ENCODE measurements at regions not wholly inside any gene's neighbourhood (a gene's known extent, or its start where the extent isn't known, plus 50 kb on each side); places are given as distances from the start of the nearest gene placed in this dataset.

GRCh38 chr16:86353148-86353547 lies 157.2 kb upstream of the FOXF1 start:
- FAIRE-seq (no peak), DNase-seq (ENCODE audit: low read depth, low spot score) (no peak)
- Histone ChIP-seq H3K4me2 (ENCODE audit: insufficient read depth, low read length) (no peak overlapping the region), H3K79me2 (ENCODE audit: control insufficient read depth, insufficient read depth, low read length) (no peaks in the 10 kb centered on the region), H3K36me3 (ENCODE audit: control insufficient read depth in 2 of 2, extremely low read depth in 1 of 2, insufficient read depth in 2 of 2, low read length in 2 of 2) (no peaks in the 10 kb centered on the region), H3K9ac (replicated peaks; ENCODE audit: extremely low read depth, insufficient read depth, low read length) (no peak overlapping the region), H3K27ac (ENCODE audit: insufficient read depth, low read depth, low read length) (no peak overlapping the region), H4K20me1 (replicated peaks; ENCODE audit: control insufficient read depth, extremely low read depth, insufficient read depth, low read length) (no peaks in the 10 kb centered on the region), H3K4me1 (ENCODE audit: control insufficient read depth, extremely low read depth, insufficient read depth, low read length) (peaks cover 5% of the 10 kb centered on the region), H3K9me1 (replicated peaks; ENCODE audit: control insufficient read depth, extremely low read depth, insufficient read depth, low read length) (no peaks in the 10 kb centered on the region), H3K4me3 (replicated peaks in 1 of 3; ENCODE audit: insufficient read depth in 1 of 3, low read depth in 1 of 3, low read length in 3 of 3) (no peak overlapping the region), H2AFZ (ENCODE audit: low read depth, low read length) (no peak overlapping the region), H3K9me3 (replicated peaks; ENCODE audit: control insufficient read depth, insufficient read depth, low read length) (no peaks in the 10 kb centered on the region), H3K27me3 (ENCODE audit: control insufficient read depth in 2 of 2, insufficient read depth in 2 of 2, low read length in 2 of 2) (peaks cover 8 to 10% of the 10 kb centered on the region in 2 experiments)
- no TSS peak for BruUV-seq (replicated peaks)
- CTCF ChIA-PET, result interaction anchor here (1.4 to 1.6 kb wide), 2 partner anchors 13 to 163 kb away, joined by 3 to 4 read pairs; no protein-coding TSS in a partner anchor
- no peak for TF ChIP-seq JUN (IDR thresholded peaks at IDR 0.05; ENCODE audit: borderline replicate concordance, insufficient read depth, insufficient read length, low read depth)
- TF ChIP-seq CTCF (IDR thresholded peaks at IDR 0.05; ENCODE audit: extremely low read depth in 1 of 2, insufficient read depth in 1 of 2, low read depth in 1 of 2, low read length in 2 of 2), result no peak
- TF ChIP-seq POLR2A (IDR thresholded peaks at IDR 0.05; ENCODE audit: low read depth, low read length), result no peak
- no peak for TF ChIP-seq POLR2AphosphoS5 (IDR thresholded peaks at IDR 0.05; ENCODE audit: insufficient read depth, low read depth, low read length)
- no peak for TF ChIP-seq MYC (IDR thresholded peaks at IDR 0.05; ENCODE audit: low read depth, low read length)
- TF ChIP-seq MAX (IDR thresholded peaks at IDR 0.05; ENCODE audit: insufficient read depth, insufficient read length), result no peak
- no peak for TF ChIP-seq EZH2 (IDR thresholded peaks at IDR 0.05; ENCODE audit: borderline replicate concordance, low read depth, low read length, severe bottlenecking)
- TF ChIP-seq FOS (IDR thresholded peaks at IDR 0.05; ENCODE audit: borderline replicate concordance, insufficient read depth, low read length), result no peak
- no peak for TF ChIP-seq GATA2 (IDR thresholded peaks at IDR 0.05; ENCODE audit: insufficient read depth, insufficient read length, low read depth, low read length)
- dilution Hi-C loops (cut with MboI; ENCODE audit: extremely low pct_ligation_motif_present, low sequenced_read_pairs), result no loop called here
- intact Hi-C loops (cut with micrococcal nuclease), result no loop called here
- POLR2A ChIA-PET, result interaction anchor here (0.5 kb wide), 1 partner anchor 30 kb away, joined by 4 read pairs; no protein-coding TSS in a partner anchor

Measured in endothelial cell of umbilical vein (primary cell).